SK-N-SH (cell line): ENCODE measurements at regions not wholly inside any gene's neighbourhood (a gene's known extent, or its start where the extent isn't known, plus 50 kb on each side); places are given as distances from the start of the nearest gene placed in this dataset.

Experiments
- CTCF ChIA-PET: fragments of 300-600, 350-600 bp; formaldehyde crosslinking; extraction: SDS; loops from one replicate; lab custom pipeline; 2021; lab: Yijun Ruan, JAX
- POLR2A ChIA-PET: fragments of 350-600 bp; sonication (Branson Sonifier 250); formaldehyde crosslinking; extraction: SDS; loops from one replicate; lab custom pipeline; 2020; ENCODE audit warnings: antibody characterized with exemption, inconsistent platforms; lab: Yijun Ruan, JAX
- DNase-seq: peaks from one replicate; pipeline ENCODE4 v3.0.0; 2012
- H2AFZ ChIP-seq: fragments of 200-600 bp; sonication (generic); 2 replicates; pipeline ENCODE4 v1.8.1; 2016; ENCODE audit warnings: antibody characterized with exemption, mild to moderate bottlenecking, low read depth
- H3F3A ChIP-seq: fragments of 200-600 bp; sonication (generic); replicated peaks from 2 replicates; pipeline ENCODE3; 2016; ENCODE audit warnings: antibody characterized with exemption, mild to moderate bottlenecking; ENCODE audit not compliant: insufficient read depth
- H3K27ac ChIP-seq, 2 experiments: fragments of 200-500 bp in 1 of 2; fragments of 200-600 bp in 1 of 2; sonication (Bioruptor generic) in 1 of 2; sonication (generic), shearing (Covaris generic) in 1 of 2; 2 replicates each; pipeline versions ENCODE4 v1.5.1 to v1.6.1; 2014 to 2016; ENCODE audit warnings: low read depth in 2 of 2, inconsistent platforms in 1 of 2, low read length in 1 of 2, mild to moderate bottlenecking in 1 of 2, mixed read lengths in 1 of 2
- H3K27me3 ChIP-seq: fragments of 200-600 bp; sonication (generic), shearing (Covaris generic); 2 replicates; pipeline ENCODE4 v1.6.1; 2016; ENCODE audit warnings: mixed run types; ENCODE audit not compliant: insufficient read depth
- H3K36me3 ChIP-seq, 2 experiments: fragments of 200-500 bp in 1 of 2; fragments of 200-600 bp in 1 of 2; sonication (Bioruptor generic) in 1 of 2; sonication (generic) in 1 of 2; replicated peaks in 1 of 2; 2 replicates each; pipeline versions ENCODE3 to v1.5.1; 2014 to 2016; ENCODE audit warnings: low read length in 1 of 2, mild to moderate bottlenecking in 1 of 2; ENCODE audit not compliant: insufficient read depth in 2 of 2, control insufficient read depth in 1 of 2
- H3K4me1 ChIP-seq, 2 experiments: fragments of 200-500 bp in 1 of 2; fragments of 200-600 bp in 1 of 2; sonication (Bioruptor generic) in 1 of 2; sonication (generic), shearing (Covaris generic) in 1 of 2; 2 replicates each; pipeline versions ENCODE4 v1.5.1 to v1.6.1; 2014 to 2016; ENCODE audit warnings: low read depth in 1 of 2, low read length in 1 of 2, mixed run types in 1 of 2; ENCODE audit not compliant: insufficient read depth in 2 of 2, control insufficient read depth in 1 of 2
- H3K4me2 ChIP-seq: fragments of 200-600 bp; sonication (generic), shearing (Covaris generic); 2 replicates; pipeline ENCODE4 v1.6.1; 2017; ENCODE audit warnings: mixed run types
- H3K4me3 ChIP-seq, 2 experiments: fragments of 200-500 bp in 1 of 2; fragments of 200-600 bp in 1 of 2; sonication (Bioruptor generic) in 1 of 2; sonication (generic), shearing (Covaris generic) in 1 of 2; 2 replicates each; pipeline versions ENCODE4 v1.5.1 to v1.8.1; 2014 to 2016; ENCODE audit warnings: low read depth in 2 of 2, inconsistent platforms in 1 of 2, low read length in 1 of 2, mild to moderate bottlenecking in 1 of 2, mixed read lengths in 1 of 2, moderate library complexity in 1 of 2
- H3K79me2 ChIP-seq: fragments of 200-600 bp; sonication (generic); 2 replicates; pipeline ENCODE4 v1.8.1; 2017; ENCODE audit warnings: mild to moderate bottlenecking; ENCODE audit not compliant: insufficient read depth
- H3K9ac ChIP-seq: fragments of 200-600 bp; sonication (generic); 2 replicates; pipeline ENCODE4 v1.6.1; 2017; ENCODE audit warnings: mixed run types
- H3K9me2 ChIP-seq: fragments of 200-600 bp; sonication (generic); 2 replicates; pipeline ENCODE4 v1.6.1; 2017; ENCODE audit warnings: mixed run types
- H3K9me3 ChIP-seq: fragments of 200-600 bp; sonication (generic); 2 replicates; pipeline ENCODE4 v1.6.1; 2017; ENCODE audit warnings: mixed run types, mild to moderate bottlenecking, moderate library complexity
- H4K20me1 ChIP-seq: fragments of 200-600 bp; sonication (generic); 2 replicates; pipeline ENCODE4 v1.6.1; 2017; ENCODE audit warnings: mild to moderate bottlenecking, mixed run types; ENCODE audit not compliant: insufficient read depth
- CHD2 ChIP-seq: fragments of 150-350 bp; IDR thresholded peaks from 2 replicates; pipeline ENCODE4 v1.6.1; 2018; ENCODE audit warnings: low read length; ENCODE audit not compliant: partially characterized antibody
- EP300 ChIP-seq, 2 experiments: IDR thresholded peaks; 2 replicates each; pipeline versions ENCODE4 v1.4.0 to v1.6.1; 2012; ENCODE audit warnings: borderline replicate concordance in 1 of 2, low read depth in 1 of 2, low read length in 1 of 2
- FOSL2 ChIP-seq: IDR thresholded peaks from 2 replicates; pipeline ENCODE4 v1.4.0; 2012; ENCODE audit warnings: low read depth, mild to moderate bottlenecking, moderate library complexity, borderline replicate concordance
- GABPA ChIP-seq: IDR thresholded peaks from 2 replicates; pipeline ENCODE4 v1.4.0; 2012; ENCODE audit warnings: low read depth, mild to moderate bottlenecking
- JUND ChIP-seq: IDR thresholded peaks from 2 replicates; pipeline ENCODE4 v1.4.0; 2012
- MEF2A ChIP-seq: IDR thresholded peaks from 2 replicates; pipeline ENCODE4 v1.4.0; 2012; ENCODE audit warnings: low read depth, borderline replicate concordance
- MXI1 ChIP-seq: IDR thresholded peaks from 2 replicates; pipeline ENCODE4 v1.6.1; 2012; ENCODE audit warnings: mild to moderate bottlenecking, low read depth, low read length, improper control_type of control experiment
- NFIC ChIP-seq: IDR thresholded peaks from 2 replicates; pipeline ENCODE4 v1.4.0; 2012; ENCODE audit warnings: borderline replicate concordance
- PBX3 ChIP-seq: IDR thresholded peaks from 2 replicates; pipeline ENCODE4; 2012
- RFX5 ChIP-seq: IDR thresholded peaks from 2 replicates; pipeline ENCODE4 v1.6.1; 2012; ENCODE audit warnings: mild to moderate bottlenecking, improper control_type of control experiment, low read length
- RXRA ChIP-seq: IDR thresholded peaks from 2 replicates; pipeline ENCODE4 v1.4.0; 2012; ENCODE audit warnings: low read depth, mild to moderate bottlenecking, borderline replicate concordance
- TCF12 ChIP-seq: IDR thresholded peaks from 2 replicates; pipeline ENCODE4 v1.4.0; 2012
- USF2 ChIP-seq: fragments of 150-350 bp; IDR thresholded peaks from 2 replicates; pipeline ENCODE4 v1.6.1; 2017; ENCODE audit warnings: antibody characterized with exemption, low read length, low read depth, borderline replicate concordance
- WGBS: methylation state at CpG from one replicate; pipeline ENCODE4 v1.1.6; 2017; ENCODE audit warnings: low lambda C conversion rate; 5-methylcytosine and 5-hydroxymethylcytosine counted together

DNA sequence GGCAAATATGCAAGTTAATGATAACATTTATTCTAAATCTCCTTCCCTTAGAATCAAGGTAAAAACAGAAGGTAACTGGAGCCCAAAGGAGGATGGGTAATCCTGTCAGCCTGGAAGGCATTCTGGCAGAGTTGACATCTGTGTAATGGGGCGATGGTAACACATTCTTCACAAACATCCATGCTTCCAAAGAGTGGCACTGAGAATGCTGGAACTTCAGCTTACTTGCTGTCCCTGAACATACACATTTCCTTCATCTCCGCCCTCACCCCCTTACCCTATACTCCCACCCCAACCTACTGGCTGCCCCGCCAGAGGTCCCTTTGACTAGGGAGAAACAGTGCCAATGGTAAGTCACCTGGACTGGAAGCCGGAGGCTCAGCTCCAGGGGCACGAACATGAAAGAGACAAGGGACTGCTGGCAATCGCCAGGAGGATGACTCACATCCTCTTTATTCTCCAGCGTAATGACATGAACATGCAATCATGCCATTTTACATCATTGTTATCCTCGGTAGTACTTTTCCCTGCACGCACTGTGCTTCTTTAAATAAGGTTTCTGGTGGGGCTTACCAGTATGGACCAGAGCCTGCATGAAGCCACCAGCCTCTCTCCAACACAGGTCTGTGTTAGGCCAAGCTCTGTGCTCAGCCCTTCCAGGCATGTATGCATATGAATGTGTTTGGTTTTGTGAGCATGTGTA lies 694.2 kb upstream of the TENM3 start:
- WGBS, result 36% methylated on average over 9 of the region's 9 CpGs
- peak overlapping the region; percentile 90; the same call in 1 of the 2 replicates for H2AFZ ChIP-seq
- TF ChIP-seq TCF12 (peak; percentile 79), JUND (peak; percentile 85), EP300 (IDR thresholded peaks at IDR 0.05; ENCODE audit: borderline replicate concordance in 1 of 2, low read depth in 1 of 2, low read length in 1 of 2) (peak in 1 of 2 experiments; percentile 46; a peak in 1 of 4 replicates), USF2 (no peak), PBX3 (peak; percentile 79), NFIC (peak; percentile 78), FOSL2 (peak; percentile 76; the same call in 1 of the 2 replicates), RXRA (no peak)
- no peaks in the 10 kb centered on the region for H3K9me2 ChIP-seq
- peaks cover 4% of the 10 kb centered on the region for H3F3A ChIP-seq
- no peaks in the 10 kb centered on the region for H3K79me2 ChIP-seq
- no peak overlapping the region for H3K9ac ChIP-seq
- H3K36me3 ChIP-seq, result no peaks in the 10 kb centered on the region
- peaks cover 0 to 7% of the 10 kb centered on the region in 2 experiments; a peak in 1 of 4 replicates for H3K4me1 ChIP-seq
- no peaks in the 10 kb centered on the region for H3K9me3 ChIP-seq
- CTCF ChIA-PET, result interaction anchor here (1.1 kb wide), 1 partner anchor 720 kb away, joined by 3 read pairs; no protein-coding TSS in a partner anchor
- peak overlapping the region in 1 of 2 experiments; percentile 9; a peak in 1 of 4 replicates for H3K4me3 ChIP-seq
- POLR2A ChIA-PET, result no interaction called here
- peak overlapping the region in 1 of 2 experiments; percentile 37; a peak in 2 of 4 replicates for H3K27ac ChIP-seq
- H4K20me1 ChIP-seq, result no peaks in the 10 kb centered on the region
- H3K27me3 ChIP-seq, result no peaks in the 10 kb centered on the region
- peak overlapping the region; percentile 70 for H3K4me2 ChIP-seq
- no peak for DNase-seq

DNA sequence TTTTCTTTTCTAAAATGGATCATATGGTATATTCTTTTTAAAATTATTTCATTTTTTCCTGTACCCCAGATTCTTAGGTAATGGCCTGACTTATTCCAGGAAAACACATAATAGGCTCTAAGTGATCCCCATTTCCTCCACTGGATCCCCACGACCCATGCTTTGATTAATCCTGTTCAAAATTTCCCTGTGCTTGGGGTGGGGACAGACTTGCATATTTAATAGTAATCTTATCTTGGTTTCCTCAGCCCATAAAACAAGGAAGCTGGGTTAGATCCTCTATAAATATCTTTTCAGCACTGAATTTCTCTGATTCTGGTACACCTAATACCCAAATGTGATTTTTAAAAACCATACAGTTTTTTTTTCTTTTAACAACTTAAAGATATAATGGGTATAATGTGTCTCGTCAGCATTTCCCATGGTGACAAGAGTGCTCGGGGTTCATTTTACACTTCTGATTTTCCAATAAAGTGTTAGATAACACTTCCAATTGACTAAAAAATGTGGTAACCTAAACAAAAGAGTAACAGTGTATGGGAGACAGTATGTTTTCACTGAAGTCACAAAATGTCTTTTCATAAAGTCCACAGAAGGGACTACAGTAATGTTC lies 693.5 kb upstream of the TENM3 start:
- H3K4me3 ChIP-seq, result 0 out of 4 replicates have a peak overlapping the region, but pooled peaks of 1 of the 2 experiments have one; percentile 8
- peak overlapping the region; percentile 90; the same call in 1 of the 2 replicates for H2AFZ ChIP-seq
- H3F3A ChIP-seq, result peaks cover 4% of the 10 kb centered on the region
- no peaks in the 10 kb centered on the region for H4K20me1 ChIP-seq
- TF ChIP-seq RXRA (no peak), MEF2A (no peak), CHD2 (no peak), RFX5 (no peak), MXI1 (no peak), GABPA (no peak), USF2 (no peak)
- H3K4me2 ChIP-seq, result peak overlapping the region; percentile 70
- CTCF ChIA-PET, result interaction anchor here (1.1 kb wide), 1 partner anchor 721 kb away, joined by 3 read pairs; no protein-coding TSS in a partner anchor
- H3K4me1 ChIP-seq, result peaks cover 0 to 7% of the 10 kb centered on the region in 2 experiments; a peak in 1 of 4 replicates
- H3K9ac ChIP-seq, result no peak overlapping the region
- no peak for DNase-seq
- 87% methylated on average over 3 of the region's 3 CpGs for WGBS
- H3K36me3 ChIP-seq, result no peaks in the 10 kb centered on the region
- H3K9me3 ChIP-seq, result no peaks in the 10 kb centered on the region
- no peaks in the 10 kb centered on the region for H3K79me2 ChIP-seq
- POLR2A ChIA-PET, result no interaction called here
- H3K9me2 ChIP-seq, result no peaks in the 10 kb centered on the region
- no peaks in the 10 kb centered on the region for H3K27me3 ChIP-seq
- peak overlapping the region in 1 of 2 experiments; percentile 37; a peak in 2 of 4 replicates for H3K27ac ChIP-seq
